Naive thymus-derived CD4-positive, alpha-beta T cell (primary cell): ENCODE measurements at regions not wholly inside any gene's neighbourhood (a gene's known extent, or its start where the extent isn't known, plus 50 kb on each side); places are given as distances from the start of the nearest gene placed in this dataset.

Source experiments
- ATAC-seq: fragments of 150-1000 bp; cut with Tn5 transposase; 2 replicates; pipeline ENCODE4 v1.10.0; 2021; ENCODE audit warnings: mild to moderate bottlenecking, moderate library complexity
- CTCF ChIA-PET: fragments of 350-600 bp; sonication (Branson Sonifier 250); formaldehyde crosslinking; loops from one replicate; lab custom pipeline; 2021; ENCODE audit warnings: antibody characterized with exemption; lab: Charles Lee
- POLR2A ChIA-PET: fragments of 350-600 bp; sonication (Branson Sonifier 250); formaldehyde crosslinking; loops from one replicate; lab custom pipeline; 2021; ENCODE audit warnings: antibody characterized with exemption, inconsistent platforms; lab: Charles Lee
- DNase-seq, 9 donors: peaks; one replicate each; pipeline versions ENCODE4 v3.0.0 to v3.0.0-alpha.2; 2020 to 2022; ENCODE audit warnings: mixed read lengths in 1 of 9
- H3K27ac ChIP-seq: one replicate; pipeline ENCODE4 v1.7.0; 2013; ENCODE audit warnings: mild to moderate bottlenecking, low read depth, low read length, moderate library complexity
- H3K27me3 ChIP-seq, 2 donors: one replicate each; pipeline ENCODE4 v1.7.0; 2013; ENCODE audit warnings: low read length in 2 of 2, mild to moderate bottlenecking in 2 of 2, moderate library complexity in 2 of 2; ENCODE audit not compliant: control insufficient read depth in 2 of 2, insufficient read depth in 2 of 2
- H3K36me3 ChIP-seq, 3 experiments: 1 replicate in 2 of 3; 2 replicates in 1 of 3; pipeline ENCODE4 v1.7.0; 2013; ENCODE audit warnings: low read length in 3 of 3, mild to moderate bottlenecking in 3 of 3, moderate library complexity in 1 of 3; ENCODE audit not compliant: insufficient read depth in 3 of 3, control insufficient read depth in 2 of 3
- H3K4me1 ChIP-seq, 2 donors: one replicate each; pipeline ENCODE4 v1.7.0; 2013; ENCODE audit warnings: low read length in 2 of 2, mild to moderate bottlenecking in 2 of 2, moderate library complexity in 1 of 2; ENCODE audit not compliant: control insufficient read depth in 2 of 2, insufficient read depth in 2 of 2
- H3K4me3 ChIP-seq: 2 replicates; pipeline ENCODE4 v1.7.0; 2013; ENCODE audit warnings: mild to moderate bottlenecking, low read length
- H3K9me3 ChIP-seq, 3 experiments: 1 replicate in 2 of 3; 2 replicates in 1 of 3; pipeline ENCODE4 v1.7.0; 2013; ENCODE audit warnings: low read length in 3 of 3; ENCODE audit not compliant: control insufficient read depth in 2 of 3
- H3K27ac Mint-ChIP-seq, 9 donors: one replicate each; pipeline ENCODE4 v1.8.0; 2020 to 2022; ENCODE audit warnings: mixed read lengths in 9 of 9, mild to moderate bottlenecking in 8 of 9, moderate library complexity in 5 of 9, inconsistent platforms in 2 of 9
- H3K27me3 Mint-ChIP-seq, 5 donors: one replicate each; pipeline ENCODE4 v1.8.0; 2021 to 2022; ENCODE audit warnings: mixed read lengths in 5 of 5, mild to moderate bottlenecking in 1 of 5
- H3K36me3 Mint-ChIP-seq, 5 donors: one replicate each; pipeline ENCODE4 v1.8.0; 2020 to 2022; ENCODE audit warnings: mixed read lengths in 5 of 5, mild to moderate bottlenecking in 3 of 5, inconsistent platforms in 1 of 5
- H3K4me1 Mint-ChIP-seq, 7 donors: one replicate each; pipeline ENCODE4 v1.8.0; 2020 to 2022; ENCODE audit warnings: mixed read lengths in 7 of 7, mild to moderate bottlenecking in 3 of 7, inconsistent platforms in 1 of 7
- H3K4me3 Mint-ChIP-seq, 10 donors: one replicate each; pipeline ENCODE4 v1.8.0; 2020 to 2022; ENCODE audit warnings: mild to moderate bottlenecking in 10 of 10, mixed read lengths in 10 of 10, moderate library complexity in 6 of 10, inconsistent platforms in 2 of 10
- H3K9me3 Mint-ChIP-seq, 11 donors: one replicate each; pipeline ENCODE4 v1.8.0; 2020 to 2022; ENCODE audit warnings: mixed read lengths in 11 of 11, mild to moderate bottlenecking in 4 of 11, inconsistent platforms in 1 of 11, moderate library complexity in 1 of 11
- intact Hi-C, 2 donors: fragments of 100-400 bp; cut with micrococcal nuclease; formaldehyde crosslinking; loops; one replicate each; pipeline ENCODE4 v1.15.1; 2023

DNA sequence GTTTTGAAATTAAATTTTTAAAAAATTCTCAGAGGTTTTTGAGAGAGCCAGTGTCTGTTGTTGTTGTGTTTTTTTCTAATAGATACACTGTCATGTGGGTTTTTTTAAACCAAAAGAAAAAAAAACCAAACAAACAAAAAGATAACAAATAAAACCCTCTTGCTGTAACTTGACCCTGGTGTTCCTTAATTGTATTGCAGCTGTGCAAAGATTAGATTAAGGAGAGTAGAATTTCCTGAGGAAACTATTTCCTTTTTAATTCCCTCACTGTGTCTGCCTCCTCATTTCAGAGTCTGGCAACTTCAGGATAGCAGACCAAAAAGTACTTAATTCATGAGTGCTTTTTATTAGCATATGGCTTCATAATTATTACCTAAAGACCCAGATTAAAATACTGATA is 281.9 kb downstream of the EPM2A start:
- ChIA-PET CTCF (no interaction called here), POLR2A (no interaction called here)
- Mint-ChIP-seq H3K4me1 (no peaks in the 10 kb centered on the region), H3K4me3 (no peak overlapping the region), H3K36me3 (peaks cover 0 to 1% (median 0%) of the 10 kb centered on the region in 5 donors), H3K9me3 (peaks cover 0 to 5% (median 0%) of the 10 kb centered on the region in 11 donors), H3K27me3 (peaks cover 0 to 6% (median 0%) of the 10 kb centered on the region in 5 donors), H3K27ac (no peak overlapping the region)
- Histone ChIP-seq H3K4me3 (no peak overlapping the region), H3K27ac (no peak overlapping the region), H3K27me3 (no peaks in the 10 kb centered on the region), H3K36me3 (no peaks in the 10 kb centered on the region), H3K4me1 (no peaks in the 10 kb centered on the region), H3K9me3 (no peaks in the 10 kb centered on the region)
- ATAC-seq (no peak), DNase-seq (no peak)
- intact Hi-C loops, result no loop called here

GRCh38 chr6:145454006-145454405 is 281.3 kb downstream of the EPM2A start:
- Histone ChIP-seq H3K27ac (no peak overlapping the region), H3K36me3 (no peaks in the 10 kb centered on the region), H3K27me3 (no peaks in the 10 kb centered on the region), H3K4me3 (no peak overlapping the region), H3K4me1 (no peaks in the 10 kb centered on the region), H3K9me3 (no peaks in the 10 kb centered on the region)
- no peaks in the 10 kb centered on the region for H3K4me1 Mint-ChIP-seq
- CTCF ChIA-PET, result no interaction called here
- H3K27ac Mint-ChIP-seq, result no peak overlapping the region
- H3K27me3 Mint-ChIP-seq, result peaks cover 0 to 6% (median 0%) of the 10 kb centered on the region in 5 donors
- POLR2A ChIA-PET, result no interaction called here
- H3K4me3 Mint-ChIP-seq, result no peak overlapping the region
- H3K36me3 Mint-ChIP-seq, result peaks cover 0 to 1% (median 0%) of the 10 kb centered on the region in 5 donors
- intact Hi-C loops, result no loop called here
- DNase-seq, result no peak
- peaks cover 0 to 5% (median 0%) of the 10 kb centered on the region in 11 donors for H3K9me3 Mint-ChIP-seq
- no peak for ATAC-seq

GRCh38 chr6:145457556-145457955 is 277.8 kb downstream of the EPM2A start:
- Mint-ChIP-seq H3K4me1 (no peaks in the 10 kb centered on the region), H3K4me3 (no peak overlapping the region), H3K9me3 (peaks cover 0 to 1% (median 0%) of the 10 kb centered on the region in 11 donors), H3K27me3 (peaks cover 0 to 6% (median 0%) of the 10 kb centered on the region in 5 donors), H3K36me3 (peaks cover 0 to 1% (median 0%) of the 10 kb centered on the region in 5 donors), H3K27ac (no peak overlapping the region)
- ATAC-seq (no peak), DNase-seq (no peak)
- ChIA-PET CTCF (no interaction called here), POLR2A (no interaction called here)
- intact Hi-C loops, result no loop called here
- no peaks in the 10 kb centered on the region for H3K36me3 ChIP-seq
- H3K27me3 ChIP-seq, result no peaks in the 10 kb centered on the region
- H3K4me1 ChIP-seq, result no peaks in the 10 kb centered on the region
- H3K27ac ChIP-seq, result no peak overlapping the region
- no peak overlapping the region for H3K4me3 ChIP-seq
- no peaks in the 10 kb centered on the region for H3K9me3 ChIP-seq

DNA sequence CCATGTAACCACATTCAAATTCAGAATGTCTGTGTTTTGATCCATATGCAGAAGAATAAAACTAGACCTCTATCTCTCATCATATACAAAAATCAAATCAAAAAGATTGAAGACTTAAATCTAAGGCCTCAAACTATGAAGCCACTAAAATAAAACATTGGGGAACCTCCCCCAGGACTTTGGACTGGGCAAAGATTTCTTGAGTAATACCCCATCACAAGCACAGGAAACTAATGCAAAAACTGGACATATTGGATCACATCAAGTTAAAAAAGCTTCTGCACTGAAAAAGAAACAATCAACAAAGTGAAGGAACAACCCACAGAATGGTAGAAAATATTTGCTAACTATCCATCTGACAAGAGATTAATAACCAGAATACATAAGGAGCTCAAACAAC is 266.8 kb downstream of the EPM2A start:
- H3K4me3 ChIP-seq, result no peak overlapping the region
- Mint-ChIP-seq H3K4me1 (no peaks in the 10 kb centered on the region), H3K4me3 (no peak overlapping the region), H3K27me3 (peaks cover 0 to 3% (median 0%) of the 10 kb centered on the region in 5 donors), H3K36me3 (no peaks in the 10 kb centered on the region), H3K9me3 (peaks cover 4 to 19% (median 14%) of the 10 kb centered on the region in 11 donors), H3K27ac (no peak overlapping the region)
- intact Hi-C loops, result no loop called here
- peaks cover 0 to 4% (median 0%) of the 10 kb centered on the region in 3 experiments for H3K9me3 ChIP-seq
- H3K27ac ChIP-seq, result no peak overlapping the region
- ChIA-PET CTCF (no interaction called here), POLR2A (no interaction called here)
- H3K36me3 ChIP-seq, result no peaks in the 10 kb centered on the region
- H3K27me3 ChIP-seq, result no peaks in the 10 kb centered on the region
- ATAC-seq, result no peak
- no peaks in the 10 kb centered on the region for H3K4me1 ChIP-seq
- no peak for DNase-seq

DNA sequence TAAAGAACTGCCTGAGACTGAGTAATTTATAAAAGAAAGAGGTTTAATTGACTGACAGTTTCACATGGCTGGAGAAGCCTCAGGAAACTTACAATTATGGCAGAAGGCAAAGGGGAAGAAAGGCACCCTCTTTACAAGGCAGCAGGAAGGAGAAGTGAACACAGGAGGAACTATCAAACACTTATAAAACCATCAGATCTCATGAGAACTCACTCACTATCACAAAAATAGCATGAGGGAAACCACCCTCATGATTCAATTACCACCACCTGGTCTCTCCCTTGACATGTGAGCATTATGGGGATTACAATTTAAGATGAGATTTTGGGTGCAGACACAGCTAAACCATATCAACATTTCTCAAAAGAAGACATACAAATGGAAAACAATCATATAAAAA is 266.3 kb downstream of the EPM2A start:
- DNase-seq (no peak), ATAC-seq (no peak)
- ChIA-PET POLR2A (no interaction called here), CTCF (no interaction called here)
- Histone ChIP-seq H3K4me1 (no peaks in the 10 kb centered on the region), H3K27me3 (no peaks in the 10 kb centered on the region), H3K9me3 (peaks cover 0 to 4% (median 0%) of the 10 kb centered on the region in 3 experiments), H3K4me3 (no peak overlapping the region), H3K36me3 (no peaks in the 10 kb centered on the region), H3K27ac (no peak overlapping the region)
- Mint-ChIP-seq H3K9me3 (peaks cover 3 to 21% (median 15%) of the 10 kb centered on the region in 11 donors), H3K27ac (no peak overlapping the region), H3K4me1 (no peaks in the 10 kb centered on the region), H3K27me3 (peaks cover 0 to 3% (median 0%) of the 10 kb centered on the region in 5 donors), H3K36me3 (no peaks in the 10 kb centered on the region), H3K4me3 (no peak overlapping the region)
- intact Hi-C loops, result no loop called here

GRCh38 chr6:145475794-145476396 is 259.4 kb downstream of the EPM2A start:
- Histone ChIP-seq H3K9me3 (peaks cover 0 to 4% (median 0%) of the 10 kb centered on the region in 3 experiments), H3K4me1 (no peaks in the 10 kb centered on the region), H3K27me3 (no peaks in the 10 kb centered on the region), H3K36me3 (no peaks in the 10 kb centered on the region), H3K27ac (no peak overlapping the region), H3K4me3 (no peak overlapping the region)
- no peak overlapping the region for H3K4me3 Mint-ChIP-seq
- ChIA-PET POLR2A (no interaction called here), CTCF (no interaction called here)
- no peak overlapping the region for H3K27ac Mint-ChIP-seq
- no peaks in the 10 kb centered on the region for H3K36me3 Mint-ChIP-seq
- ATAC-seq, result no peak
- no peaks in the 10 kb centered on the region for H3K27me3 Mint-ChIP-seq
- peaks cover 5 to 55% (median 20%) of the 10 kb centered on the region in 11 donors for H3K9me3 Mint-ChIP-seq
- intact Hi-C loops, result no loop called here
- DNase-seq, result no peak
- H3K4me1 Mint-ChIP-seq, result no peaks in the 10 kb centered on the region

DNA sequence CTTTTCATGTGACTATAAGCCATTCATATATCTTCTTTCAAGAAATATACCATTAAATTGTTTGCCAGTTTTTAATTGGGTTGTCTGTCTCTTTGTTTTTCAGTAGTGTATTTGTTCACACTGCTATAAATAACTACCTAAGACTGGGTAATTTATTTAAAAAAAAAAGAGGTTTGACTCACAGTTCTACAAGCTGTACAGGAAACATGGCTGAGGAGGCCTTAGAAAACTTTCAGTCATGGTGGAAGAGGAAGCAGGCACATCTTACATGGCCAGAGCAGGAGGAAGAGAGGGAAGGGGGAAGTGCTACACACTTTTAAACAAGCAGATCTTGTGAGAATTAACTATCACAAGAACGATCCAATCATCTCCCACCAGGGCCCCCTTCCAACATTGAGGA is 255.3 kb downstream of the EPM2A start:
- H3K9me3 ChIP-seq, result no peaks in the 10 kb centered on the region
- intact Hi-C loops, result no loop called here
- H3K4me1 ChIP-seq, result no peaks in the 10 kb centered on the region
- H3K27ac ChIP-seq, result no peak overlapping the region
- H3K4me1 Mint-ChIP-seq, result no peaks in the 10 kb centered on the region
- POLR2A ChIA-PET, result no interaction called here
- no peaks in the 10 kb centered on the region for H3K36me3 Mint-ChIP-seq
- no peaks in the 10 kb centered on the region for H3K27me3 Mint-ChIP-seq
- H3K4me3 Mint-ChIP-seq, result no peak overlapping the region
- CTCF ChIA-PET, result no interaction called here
- DNase-seq, result no peak
- no peak overlapping the region for H3K27ac Mint-ChIP-seq
- H3K27me3 ChIP-seq, result no peaks in the 10 kb centered on the region
- ATAC-seq, result no peak
- H3K4me3 ChIP-seq, result no peak overlapping the region
- H3K36me3 ChIP-seq, result no peaks in the 10 kb centered on the region
- peaks cover 1 to 46% (median 7%) of the 10 kb centered on the region in 11 donors for H3K9me3 Mint-ChIP-seq
